ENCODE measurements at regions not wholly inside any gene's neighbourhood (a gene's known extent, or its start where the extent isn't known, plus 50 kb on each side); places are given as distances from the start of the nearest gene placed in this dataset.
"Not testable (repeated sequence)": the region's sequence is repeated elsewhere in the genome, so short reads cannot be mapped to it uniquely, and the experiment has no call there.

- DNase-seq: no peak
Observed at GRCh38 chr6:16832043-16832567, 70.8 kb upstream of the ATXN1 start.

- DNase-seq: no peak
Observed at GRCh38 chr6:16831136-16831535, 69.9 kb upstream of the ATXN1 start.

GRCh38 chr6:16828058-16828457, 66.8 kb upstream of the ATXN1 start:
- no peak for DNase-seq

GRCh38 chr6:16827627-16828026, 66.4 kb upstream of the ATXN1 start:
- DNase-seq: no peak

- no peak for DNase-seq
Observed at GRCh38 chr6:16825784-16826183, 64.5 kb upstream of the ATXN1 start.

GRCh38 chr6:16824845-16825685, 63.8 kb upstream of the ATXN1 start:
- no peak for DNase-seq

GRCh38 chr6:16823718-16824352, 62.6 kb upstream of the ATXN1 start:
- DNase-seq: no peak

- DNase-seq: no peak
Observed at GRCh38 chr6:16822975-16823717, 61.9 kb upstream of the ATXN1 start.

- DNase-seq: no peak
Observed at GRCh38 chr6:16822529-16822928, 61.3 kb upstream of the ATXN1 start.

GRCh38 chr6:16821834-16822264, 60.6 kb upstream of the ATXN1 start:
- DNase-seq: no peak

GRCh38 chr6:16820262-16820661, 59.0 kb upstream of the ATXN1 start:
- not testable (repeated sequence) for DNase-seq

GRCh38 chr6:16819752-16820151, 58.5 kb upstream of the ATXN1 start:
- no peak for DNase-seq

GRCh38 chr6:16818992-16819626, 57.8 kb upstream of the ATXN1 start:
- no peak for DNase-seq

- no peak for DNase-seq
Observed at GRCh38 chr6:16817594-16817993, 56.3 kb upstream of the ATXN1 start.

GRCh38 chr6:16816891-16817290, 55.6 kb upstream of the ATXN1 start:
- no peak for DNase-seq

- DNase-seq: no peak
Observed at GRCh38 chr6:16812993-16813392, 51.7 kb upstream of the ATXN1 start.

GRCh38 chr6:16811277-16811979, 50.2 kb upstream of the ATXN1 start:
- no peak for DNase-seq
